ENCODE measurements at regions not wholly inside any gene's neighbourhood (a gene's known extent, or its start where the extent isn't known, plus 50 kb on each side); places are given as distances from the start of the nearest gene placed in this dataset.

GRCh38 chr13:91214031-91214430 lies 133.5 kb upstream of the MIR17HG start:
- intact Hi-C loops (cut with micrococcal nuclease) = no loop called here
- Mint-ChIP-seq H3K9me3 (no peaks in the 10 kb centered on the region), H3K36me3 (no peaks in the 10 kb centered on the region), H3K27me3 (peaks cover 16% of the 10 kb centered on the region), H3K27ac (no peak overlapping the region), H3K4me1 (ENCODE audit: low read depth) (no peaks in the 10 kb centered on the region), H3K4me3 (no peak overlapping the region)
- CTCF ChIA-PET = no interaction called here
- POLR2A ChIA-PET = no interaction called here
- no peak for DNase-seq

GRCh38 chr13:91216928-91217700 lies 130.4 kb upstream of the MIR17HG start:
- Mint-ChIP-seq H3K4me3 (no peak overlapping the region), H3K36me3 (no peaks in the 10 kb centered on the region), H3K4me1 (ENCODE audit: low read depth) (no peaks in the 10 kb centered on the region), H3K27ac (no peak overlapping the region), H3K27me3 (peaks cover 11% of the 10 kb centered on the region), H3K9me3 (no peaks in the 10 kb centered on the region)
- CTCF ChIA-PET = no interaction called here
- POLR2A ChIA-PET = no interaction called here
- no peak for DNase-seq
- intact Hi-C loops (cut with micrococcal nuclease) = no loop called here

- H3K36me3 Mint-ChIP-seq = no peaks in the 10 kb centered on the region
- no peak overlapping the region for H3K27ac Mint-ChIP-seq
- intact Hi-C loops (cut with micrococcal nuclease) = no loop called here
- no peak overlapping the region for H3K4me3 Mint-ChIP-seq
- H3K4me1 Mint-ChIP-seq (ENCODE audit: low read depth) = no peaks in the 10 kb centered on the region
- H3K27me3 Mint-ChIP-seq = peaks cover 11% of the 10 kb centered on the region
- DNase-seq = no peak
- ChIA-PET CTCF (no interaction called here), POLR2A (no interaction called here)
- no peaks in the 10 kb centered on the region for H3K9me3 Mint-ChIP-seq
These were observed 128.3 kb upstream of the MIR17HG start for GRCh38 chr13:91219201-91219600.

GRCh38 chr13:91220872-91221271 lies 126.6 kb upstream of the MIR17HG start:
- Mint-ChIP-seq H3K36me3 (no peaks in the 10 kb centered on the region), H3K27me3 (peaks cover 6% of the 10 kb centered on the region), H3K4me1 (ENCODE audit: low read depth) (no peaks in the 10 kb centered on the region), H3K27ac (no peak overlapping the region), H3K9me3 (no peaks in the 10 kb centered on the region), H3K4me3 (no peak overlapping the region)
- POLR2A ChIA-PET = no interaction called here
- CTCF ChIA-PET = no interaction called here
- DNase-seq = no peak
- intact Hi-C loops (cut with micrococcal nuclease) = no loop called here

GRCh38 chr13:91228108-91228507 lies 119.4 kb upstream of the MIR17HG start:
- no peak overlapping the region for H3K27ac Mint-ChIP-seq
- H3K4me1 Mint-ChIP-seq (ENCODE audit: low read depth) = no peaks in the 10 kb centered on the region
- POLR2A ChIA-PET = no interaction called here

GRCh38 chr13:91228940-91229339 lies 118.5 kb upstream of the MIR17HG start:
- H3K9me3 Mint-ChIP-seq = no peaks in the 10 kb centered on the region
- no peaks in the 10 kb centered on the region for H3K4me1 Mint-ChIP-seq (ENCODE audit: low read depth)
- no peaks in the 10 kb centered on the region for H3K36me3 Mint-ChIP-seq
- ChIA-PET POLR2A (no interaction called here), CTCF (no interaction called here)
- DNase-seq = no peak
- intact Hi-C loops (cut with micrococcal nuclease) = no loop called here
- H3K4me3 Mint-ChIP-seq = no peak overlapping the region
- H3K27ac Mint-ChIP-seq = no peak overlapping the region
- H3K27me3 Mint-ChIP-seq = peaks cover 4% of the 10 kb centered on the region

More at GRCh38 chr13:91228108-91228507, 119.4 kb upstream of the MIR17HG start:
- CTCF ChIA-PET = no interaction called here
- Mint-ChIP-seq H3K9me3 (no peaks in the 10 kb centered on the region), H3K4me3 (no peak overlapping the region), H3K36me3 (no peaks in the 10 kb centered on the region), H3K27me3 (peaks cover 4% of the 10 kb centered on the region)
- intact Hi-C loops (cut with micrococcal nuclease) = no loop called here
- DNase-seq = no peak

GRCh38 chr13:91232716-91233115 lies 114.8 kb upstream of the MIR17HG start:
- H3K27ac Mint-ChIP-seq = no peak overlapping the region
- H3K36me3 Mint-ChIP-seq = no peaks in the 10 kb centered on the region
- no peaks in the 10 kb centered on the region for H3K9me3 Mint-ChIP-seq
- POLR2A ChIA-PET = no interaction called here
- intact Hi-C loops (cut with micrococcal nuclease) = no loop called here
- DNase-seq = no peak
- no peaks in the 10 kb centered on the region for H3K4me1 Mint-ChIP-seq (ENCODE audit: low read depth)
- CTCF ChIA-PET = no interaction called here
- H3K4me3 Mint-ChIP-seq = no peak overlapping the region
- H3K27me3 Mint-ChIP-seq = peaks cover 3% of the 10 kb centered on the region

- Mint-ChIP-seq H3K27me3 (peaks cover 3% of the 10 kb centered on the region), H3K9me3 (no peaks in the 10 kb centered on the region), H3K27ac (no peak overlapping the region), H3K36me3 (no peaks in the 10 kb centered on the region), H3K4me1 (ENCODE audit: low read depth) (no peaks in the 10 kb centered on the region), H3K4me3 (no peak overlapping the region)
- no peak for DNase-seq
- intact Hi-C loops (cut with micrococcal nuclease) = no loop called here
- POLR2A ChIA-PET = no interaction called here
- CTCF ChIA-PET = no interaction called here
These were observed 114.2 kb upstream of the MIR17HG start for GRCh38 chr13:91233291-91233690.

- H3K4me1 Mint-ChIP-seq (ENCODE audit: low read depth) = no peaks in the 10 kb centered on the region
- intact Hi-C loops (cut with micrococcal nuclease) = no loop called here
- H3K9me3 Mint-ChIP-seq = no peaks in the 10 kb centered on the region
- H3K27ac Mint-ChIP-seq = no peak overlapping the region
- no peaks in the 10 kb centered on the region for H3K36me3 Mint-ChIP-seq
- DNase-seq = no peak
- no peak overlapping the region for H3K4me3 Mint-ChIP-seq
- CTCF ChIA-PET = no interaction called here
- POLR2A ChIA-PET = no interaction called here
- H3K27me3 Mint-ChIP-seq = peaks cover 2% of the 10 kb centered on the region
These were observed 111.3 kb upstream of the MIR17HG start for GRCh38 chr13:91236182-91236581.

- peaks cover 2% of the 10 kb centered on the region for H3K27me3 Mint-ChIP-seq
- H3K4me3 Mint-ChIP-seq = no peak overlapping the region
- H3K27ac Mint-ChIP-seq = no peak overlapping the region
- intact Hi-C loops (cut with micrococcal nuclease) = no loop called here
- ChIA-PET POLR2A (no interaction called here), CTCF (no interaction called here)
- H3K36me3 Mint-ChIP-seq = no peaks in the 10 kb centered on the region
- no peak for DNase-seq
- no peaks in the 10 kb centered on the region for H3K4me1 Mint-ChIP-seq (ENCODE audit: low read depth)
- H3K9me3 Mint-ChIP-seq = no peaks in the 10 kb centered on the region
These were observed 110.6 kb upstream of the MIR17HG start for GRCh38 chr13:91236921-91237320.

- intact Hi-C loops (cut with micrococcal nuclease) = no loop called here
- no peaks in the 10 kb centered on the region for H3K4me1 Mint-ChIP-seq (ENCODE audit: low read depth)
These were observed 109.5 kb upstream of the MIR17HG start for GRCh38 chr13:91238036-91238435.

GRCh38 chr13:91240341-91240740 lies 107.1 kb upstream of the MIR17HG start:
- CTCF ChIA-PET = no interaction called here
- no peaks in the 10 kb centered on the region for H3K36me3 Mint-ChIP-seq

More at GRCh38 chr13:91238036-91238435, 109.5 kb upstream of the MIR17HG start:
- CTCF ChIA-PET = no interaction called here
- Mint-ChIP-seq H3K9me3 (no peaks in the 10 kb centered on the region), H3K36me3 (no peaks in the 10 kb centered on the region), H3K27ac (no peak overlapping the region), H3K27me3 (no peaks in the 10 kb centered on the region), H3K4me3 (no peak overlapping the region)
- no peak for DNase-seq
- POLR2A ChIA-PET = no interaction called here

GRCh38 chr13:91241221-91241933 lies 106.1 kb upstream of the MIR17HG start:
- intact Hi-C loops (cut with micrococcal nuclease) = no loop called here
- Mint-ChIP-seq H3K36me3 (no peaks in the 10 kb centered on the region), H3K9me3 (no peaks in the 10 kb centered on the region), H3K27ac (no peak overlapping the region), H3K4me1 (ENCODE audit: low read depth) (no peaks in the 10 kb centered on the region), H3K4me3 (no peak overlapping the region), H3K27me3 (no peaks in the 10 kb centered on the region)
- no peak for DNase-seq
- POLR2A ChIA-PET = no interaction called here
- CTCF ChIA-PET = no interaction called here

More at GRCh38 chr13:91240341-91240740, 107.1 kb upstream of the MIR17HG start:
- no peaks in the 10 kb centered on the region for H3K27me3 Mint-ChIP-seq
- no peak for DNase-seq
- H3K27ac Mint-ChIP-seq = no peak overlapping the region
- intact Hi-C loops (cut with micrococcal nuclease) = no loop called here
- no peak overlapping the region for H3K4me3 Mint-ChIP-seq
- POLR2A ChIA-PET = no interaction called here
- H3K4me1 Mint-ChIP-seq (ENCODE audit: low read depth) = no peaks in the 10 kb centered on the region
- no peaks in the 10 kb centered on the region for H3K9me3 Mint-ChIP-seq
